Jurkat, Clone E6-1 (cell line): ENCODE measurements at regions not wholly inside any gene's neighbourhood (a gene's known extent, or its start where the extent isn't known, plus 50 kb on each side); places are given as distances from the start of the nearest gene placed in this dataset.

Experiments
- DNase-seq: peaks from one replicate; pipeline ENCODE4 v3.0.0-alpha.2; 2011; ENCODE audit warnings: low read depth, low spot score
- H3K4me3 ChIP-seq: 2 replicates; pipeline ENCODE4 v1.5.1; 2011; ENCODE audit warnings: mild to moderate bottlenecking, low read length, control low read depth, moderate library complexity

DNA sequence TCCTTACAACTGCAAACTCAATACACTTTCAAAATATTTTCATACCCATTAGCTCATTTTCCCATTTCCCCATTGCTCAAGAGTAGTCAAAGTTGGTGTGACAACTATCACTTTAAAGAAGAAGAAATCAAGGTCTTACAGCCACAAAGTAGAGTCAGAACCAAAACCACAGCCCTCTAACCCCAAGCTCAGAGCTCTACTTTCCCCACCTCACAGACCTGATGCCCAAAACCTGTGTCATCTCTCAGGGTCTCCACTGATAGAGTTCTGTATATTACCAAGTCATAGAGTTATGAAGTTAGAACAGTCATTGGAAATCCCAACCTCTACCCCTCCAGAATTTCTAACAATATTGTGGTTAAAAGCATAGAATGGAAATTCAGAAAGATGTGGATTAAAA lies 505.8 kb downstream of the RAB28 start:
- DNase-seq = no peak

GRCh38 chr4:12975511-12975910 lies 508.6 kb downstream of the RAB28 start:
- no peak overlapping the region for H3K4me3 ChIP-seq
- DNase-seq = no peak

More for the DNA sequence above, 505.8 kb downstream of the RAB28 start:
- no peak overlapping the region for H3K4me3 ChIP-seq

- H3K4me3 ChIP-seq = no peak overlapping the region
- DNase-seq = no peak
These were observed 510.6 kb downstream of the RAB28 start for GRCh38 chr4:12973522-12973921.

DNA sequence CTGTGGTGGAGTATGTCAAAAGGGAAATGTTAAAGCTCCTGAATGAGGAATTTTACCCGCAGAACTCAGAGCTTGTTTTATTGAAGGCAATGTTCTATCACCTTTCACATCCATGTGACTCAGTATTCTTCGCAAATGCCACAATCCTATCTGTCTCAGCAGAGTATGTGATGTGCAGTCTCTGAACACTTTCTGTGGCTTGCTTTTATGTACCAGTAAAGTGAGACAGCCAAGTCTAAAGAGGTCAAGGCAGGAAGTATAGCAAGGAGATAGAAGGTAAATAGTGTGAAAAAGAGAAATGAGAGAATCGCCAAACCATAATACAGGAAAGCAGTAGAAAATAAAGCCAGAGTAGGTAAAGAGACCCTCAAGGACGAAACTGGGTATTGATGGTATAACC lies 515.8 kb downstream of the RAB28 start:
- no peak for DNase-seq
- H3K4me3 ChIP-seq = no peak overlapping the region

- DNase-seq = no peak
- H3K4me3 ChIP-seq = no peak overlapping the region
These were observed 517.4 kb downstream of the RAB28 start for GRCh38 chr4:12966726-12967125.

DNA sequence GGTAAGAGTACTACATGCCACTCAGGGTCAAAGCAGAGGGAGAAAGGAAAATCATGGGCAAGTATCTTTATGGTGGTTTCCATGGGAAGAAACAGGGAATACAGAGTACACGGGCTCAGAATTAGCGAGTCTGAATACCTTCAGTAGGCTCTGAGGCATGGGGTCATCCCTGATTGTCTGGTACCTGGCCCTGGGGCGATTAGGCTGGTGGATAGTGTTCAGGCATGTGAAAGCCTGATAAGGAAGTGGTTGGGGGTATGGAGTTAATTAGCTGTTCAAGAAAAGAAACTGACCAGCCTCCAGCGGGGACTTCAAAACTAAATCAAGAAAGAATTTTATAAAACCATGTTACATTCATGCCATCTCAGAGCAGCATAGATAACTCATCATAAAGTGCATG lies 518.8 kb downstream of the RAB28 start:
- no peak overlapping the region for H3K4me3 ChIP-seq
- DNase-seq = no peak

GRCh38 chr4:12963912-12964311 lies 520.2 kb downstream of the RAB28 start:
- no peak overlapping the region for H3K4me3 ChIP-seq
- no peak for DNase-seq

DNA sequence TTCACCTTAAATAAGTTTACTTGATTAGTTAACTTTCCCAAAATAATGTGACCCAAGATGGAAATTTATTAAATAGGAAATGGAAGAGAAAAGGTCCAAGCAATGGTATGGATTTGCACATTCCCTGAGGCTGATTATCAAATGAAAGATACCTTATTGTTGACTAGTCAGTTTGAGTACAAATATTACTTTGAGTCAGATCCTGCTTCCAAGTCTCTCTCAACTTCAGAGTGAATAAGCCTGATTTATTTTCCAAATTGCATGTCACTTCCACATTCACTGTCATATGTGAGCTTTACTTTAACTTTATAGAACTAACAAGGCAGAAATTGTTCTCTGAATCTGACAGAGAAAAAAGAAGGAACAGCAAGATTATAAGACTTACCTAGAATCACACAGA lies 520.8 kb downstream of the RAB28 start:
- DNase-seq = no peak
- H3K4me3 ChIP-seq = no peak overlapping the region

GRCh38 chr4:12961713-12962112 lies 522.4 kb downstream of the RAB28 start:
- no peak overlapping the region for H3K4me3 ChIP-seq
- no peak for DNase-seq

GRCh38 chr4:12958436-12958835 lies 525.7 kb downstream of the RAB28 start:
- no peak overlapping the region for H3K4me3 ChIP-seq
- DNase-seq = no peak

DNA sequence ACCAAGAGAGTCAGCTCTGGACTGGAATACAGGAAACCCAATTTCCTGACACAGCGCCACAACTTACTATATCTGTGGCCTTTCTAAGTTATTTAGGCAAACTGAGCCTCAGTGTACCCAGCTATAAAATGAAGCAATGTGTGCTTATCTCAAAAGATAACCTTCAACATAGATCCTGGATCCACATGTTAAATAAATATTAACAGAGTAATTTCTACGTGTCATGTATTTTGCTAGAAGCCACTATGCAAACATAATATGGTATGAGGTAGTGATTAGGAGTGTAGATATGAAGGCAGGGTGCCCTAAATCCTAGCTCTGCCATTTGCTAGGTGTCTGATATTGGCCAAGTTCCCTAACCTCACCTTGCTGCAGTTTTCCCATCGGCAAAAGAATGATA lies 527.0 kb downstream of the RAB28 start:
- H3K4me3 ChIP-seq = no peak overlapping the region
- DNase-seq = no peak

- no peak for DNase-seq
These were observed 528.1 kb downstream of the RAB28 start for GRCh38 chr4:12956026-12956425.

GRCh38 chr4:12949719-12950490 lies 534.2 kb downstream of the RAB28 start:
- H3K4me3 ChIP-seq = no peak overlapping the region
- no peak for DNase-seq

More at GRCh38 chr4:12956026-12956425, 528.1 kb downstream of the RAB28 start:
- no peak overlapping the region for H3K4me3 ChIP-seq

DNA sequence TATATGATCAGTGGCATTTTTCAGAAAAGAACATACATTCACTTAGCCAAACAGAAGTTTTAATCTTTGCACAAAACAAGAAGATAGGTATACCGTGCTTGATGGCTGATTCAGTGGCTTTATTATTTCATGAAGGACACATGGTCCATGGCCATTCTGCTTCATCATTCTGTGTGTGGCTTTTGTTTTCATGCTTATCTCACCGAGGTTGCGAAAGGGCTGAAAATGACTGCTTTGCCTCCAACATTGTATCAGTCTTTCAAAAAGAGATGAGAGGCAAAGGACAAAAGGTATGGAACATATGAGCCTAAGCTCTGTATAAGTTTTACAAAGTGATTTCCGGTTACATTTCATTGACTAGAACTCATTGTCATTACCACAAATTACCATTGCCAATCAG lies 541.1 kb downstream of the RAB28 start:
- no peak overlapping the region for H3K4me3 ChIP-seq
- DNase-seq = no peak

GRCh38 chr4:12933760-12934221 lies 550.3 kb downstream of the RAB28 start:
- no peak overlapping the region for H3K4me3 ChIP-seq
- no peak for DNase-seq

- DNase-seq = no peak
- H3K4me3 ChIP-seq = no peak overlapping the region
These were observed 551.8 kb downstream of the RAB28 start for GRCh38 chr4:12932203-12932788.

GRCh38 chr4:12929784-12930183 lies 554.4 kb downstream of the RAB28 start:
- DNase-seq = no peak
- no peak overlapping the region for H3K4me3 ChIP-seq

GRCh38 chr4:12928751-12929150 lies 555.4 kb downstream of the RAB28 start:
- H3K4me3 ChIP-seq = no peak overlapping the region
- DNase-seq = no peak

DNA sequence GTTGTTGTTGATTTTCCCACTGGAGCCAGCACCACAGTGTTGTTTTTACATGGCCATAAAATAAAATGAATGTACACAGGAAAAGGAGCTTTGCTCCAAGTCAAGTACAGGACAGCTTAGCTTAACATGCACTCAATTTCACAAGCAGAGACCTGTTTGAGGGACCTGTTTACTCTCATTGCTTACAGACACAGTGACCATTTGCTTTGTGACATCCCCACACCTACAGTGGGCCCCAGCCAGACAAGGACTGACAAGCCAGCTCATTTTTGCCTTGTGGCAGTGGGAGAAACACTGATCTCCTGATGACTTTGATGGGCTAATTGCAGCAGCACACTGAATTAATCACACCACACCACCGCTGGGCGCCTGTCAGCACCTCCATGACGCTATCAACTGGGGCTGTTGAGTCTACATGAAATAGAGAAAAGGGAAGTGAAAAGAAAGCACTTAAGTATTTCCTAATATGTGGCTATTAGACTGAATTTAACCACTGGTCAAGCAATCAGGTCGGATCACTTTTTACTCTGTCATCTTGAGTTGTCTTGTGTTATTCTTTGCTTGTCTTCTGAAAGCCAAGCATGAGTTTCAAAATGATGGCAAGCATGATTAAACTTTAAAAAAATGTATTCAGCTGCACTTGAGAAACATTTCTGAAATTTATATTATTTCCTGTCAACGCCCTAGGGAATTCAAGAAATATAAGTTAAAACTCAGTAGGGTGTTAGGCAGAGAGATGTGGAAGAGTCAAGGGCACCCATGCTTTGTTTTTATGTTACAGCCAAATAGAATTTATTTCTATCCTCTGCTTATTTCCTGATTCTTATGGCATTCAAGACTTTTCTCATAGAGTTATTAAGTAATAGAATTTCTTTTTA lies 557.7 kb downstream of the RAB28 start:
- H3K4me3 ChIP-seq = no peak overlapping the region
- DNase-seq = no peak

GRCh38 chr4:12924728-12925320 lies 559.3 kb downstream of the RAB28 start:
- no peak overlapping the region for H3K4me3 ChIP-seq
- no peak for DNase-seq
